ENCODE measurements at regions not wholly inside any gene's neighbourhood (a gene's known extent, or its start where the extent isn't known, plus 50 kb on each side); places are given as distances from the start of the nearest gene placed in this dataset.

- no peaks in the 10 kb centered on the region for H3K36me3 ChIP-seq (ENCODE audit: control insufficient read depth, insufficient read depth, low read length)
- no peak for TF ChIP-seq CTCF (IDR thresholded peaks at IDR 0.05)
- TF ChIP-seq REST (IDR thresholded peaks at IDR 0.05; ENCODE audit: insufficient read depth in 1 of 2, low read depth in 2 of 2, low read length in 1 of 2), result no peak
- TF ChIP-seq TCF7L2 (IDR thresholded peaks at IDR 0.05; ENCODE audit: low read depth, low read length), result no peak
- no peak for TF ChIP-seq SIN3A (IDR thresholded peaks at IDR 0.05; ENCODE audit: borderline replicate concordance, insufficient read depth, low read depth, low read length)
- no peak for TF ChIP-seq POLR2AphosphoS5 (IDR thresholded peaks at IDR 0.05; ENCODE audit: low read depth, low read length)
These were observed 387.4 kb upstream of the CADM1 start for GRCh38 chr11:115891581-115891980.

GRCh38 chr11:115890500-115890899, 386.3 kb upstream of the CADM1 start:
- intact Hi-C loops (cut with micrococcal nuclease; ENCODE audit: unreplicated experiment), result no loop called here
- in situ Hi-C loops (cut with HindIII; ENCODE audit: low pct_unique_long_range_greater_than_20kb, low sequenced_read_pairs), result no loop called here
- no peak for TF ChIP-seq SIN3A (IDR thresholded peaks at IDR 0.05; ENCODE audit: borderline replicate concordance, insufficient read depth, low read depth, low read length)
- no peak for TF ChIP-seq TCF7L2 (IDR thresholded peaks at IDR 0.05; ENCODE audit: low read depth, low read length)
- TF ChIP-seq CTCF (IDR thresholded peaks at IDR 0.05), result no peak
- BruUV-seq (replicated peaks), result no TSS peak
- ChIA-PET CTCF (no interaction called here), POLR2A (no interaction called here)
- Histone ChIP-seq H3K27ac (ENCODE audit: low read length) (no peak overlapping the region), H3K27me3 (ENCODE audit: control insufficient read depth, insufficient read depth, low read length) (no peaks in the 10 kb centered on the region), H3K4me1 (ENCODE audit: control insufficient read depth, insufficient read depth, low read length) (no peaks in the 10 kb centered on the region), H3K9me3 (ENCODE audit: control insufficient read depth, insufficient read depth, low read depth, low read length) (no peaks in the 10 kb centered on the region), H3K36me3 (ENCODE audit: control insufficient read depth, insufficient read depth, low read length) (no peaks in the 10 kb centered on the region), H3K4me3 (ENCODE audit: low read depth in 2 of 2, low read length in 2 of 2) (no peak overlapping the region)
- ATAC-seq, result no peak
- DNase-seq (ENCODE audit: low read depth, low spot score), result no peak

More at GRCh38 chr11:115891581-115891980, 387.4 kb upstream of the CADM1 start:
- BruUV-seq (replicated peaks), result no TSS peak
- in situ Hi-C loops (cut with HindIII; ENCODE audit: low pct_unique_long_range_greater_than_20kb, low sequenced_read_pairs) (no loop called here), intact Hi-C loops (cut with micrococcal nuclease; ENCODE audit: unreplicated experiment) (no loop called here)
- ChIA-PET CTCF (no interaction called here), POLR2A (no interaction called here)
- no peaks in the 10 kb centered on the region for H3K9me3 ChIP-seq (ENCODE audit: control insufficient read depth, insufficient read depth, low read depth, low read length)
- H3K4me3 ChIP-seq (ENCODE audit: low read depth in 2 of 2, low read length in 2 of 2), result no peak overlapping the region
- H3K27ac ChIP-seq (ENCODE audit: low read length), result no peak overlapping the region
- H3K4me1 ChIP-seq (ENCODE audit: control insufficient read depth, insufficient read depth, low read length), result no peaks in the 10 kb centered on the region
- no peaks in the 10 kb centered on the region for H3K27me3 ChIP-seq (ENCODE audit: control insufficient read depth, insufficient read depth, low read length)
- ATAC-seq (no peak), DNase-seq (ENCODE audit: low read depth, low spot score) (no peak)
